ENCODE measurements at regions not wholly inside any gene's neighbourhood (a gene's known extent, or its start where the extent isn't known, plus 50 kb on each side); places are given as distances from the start of the nearest gene placed in this dataset.

DNA sequence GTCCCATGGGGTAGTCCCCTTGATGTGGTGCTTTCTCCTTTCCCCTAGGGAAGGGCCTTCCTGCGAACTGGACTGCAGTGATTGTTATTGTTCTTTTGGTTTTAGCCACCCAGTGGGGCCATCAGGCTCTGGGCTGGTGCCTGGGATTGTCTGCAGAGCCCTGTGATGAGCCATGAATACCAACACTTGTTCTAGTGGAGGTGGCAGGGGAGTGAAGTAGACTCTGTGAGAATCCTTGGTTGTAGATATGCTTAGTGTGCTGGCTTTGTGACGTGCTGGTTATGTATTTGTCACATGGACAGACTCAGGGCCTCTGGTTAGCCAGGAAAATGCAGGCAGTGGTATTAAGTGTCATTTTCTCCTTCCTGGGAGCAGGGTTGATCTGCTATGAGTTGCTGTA is 51.8 kb upstream of the NDUFB4 start:
- H3K4me1 ChIP-seq (ENCODE audit: insufficient read depth): no peaks in the 10 kb centered on the region
- no peak overlapping the region for H3K4me2 ChIP-seq
- H3K27me3 Mint-ChIP-seq (ENCODE audit: insufficient read depth, low read depth, poor library complexity): no peaks in the 10 kb centered on the region
- no peak overlapping the region for H3K4me3 ChIP-seq
- peaks cover 37% of the 10 kb centered on the region for H3K9me3 Mint-ChIP-seq
- H3K4me3 Mint-ChIP-seq: no peak overlapping the region
- peaks cover 16% of the 10 kb centered on the region; the same call in 1 of the 3 replicates for H3K36me3 Mint-ChIP-seq (ENCODE audit: low read depth)
- H3K4me1 Mint-ChIP-seq: no peaks in the 10 kb centered on the region
- H3K27ac Mint-ChIP-seq: no peak overlapping the region
- no peaks in the 10 kb centered on the region for H3F3A ChIP-seq (replicated peaks; ENCODE audit: low read depth)
- no peaks in the 10 kb centered on the region for H4K20me1 ChIP-seq (replicated peaks; ENCODE audit: insufficient read depth)
- no peak overlapping the region for H3K27ac ChIP-seq (ENCODE audit: low read depth)
- H3K36me3 ChIP-seq (ENCODE audit: insufficient read depth): no peaks in the 10 kb centered on the region; the same call in 1 of the 2 replicates
- H2AFZ ChIP-seq: no peak overlapping the region
- ATAC-seq (no peak), DNase-seq (ENCODE audit: low spot score) (no peak)
- H3K79me2 ChIP-seq (replicated peaks; ENCODE audit: insufficient read depth): no peaks in the 10 kb centered on the region
- TF ChIP-seq CTCF (conservative IDR thresholded peaks at IDR 0.05; ENCODE audit: low read depth in 2 of 2) (no peak), EZH2phosphoT487 (IDR thresholded peaks at IDR 0.05; ENCODE audit: unreplicated experiment) (no peak), REST (IDR thresholded peaks at IDR 0.05; ENCODE audit: unreplicated experiment) (no peak), ZNF331 (CRISPR knock-in tag; IDR thresholded peaks at IDR 0.05; ENCODE audit: low read depth) (no peak), JUNB (IDR thresholded peaks at IDR 0.05; ENCODE audit: unreplicated experiment) (no peak), POLR2AphosphoS5 (IDR thresholded peaks at IDR 0.05; ENCODE audit: low read depth) (no peak)
- H3K9me2 ChIP-seq (ENCODE audit: insufficient read depth): 0 out of 2 replicates have a peak, but pooled peaks cover 8% of the 10 kb centered on the region
- no peaks in the 10 kb centered on the region for H3K27me3 ChIP-seq (ENCODE audit: insufficient read depth)

- DNase-seq (ENCODE audit: low spot score): no peak
- Mint-ChIP-seq H3K27me3 (ENCODE audit: insufficient read depth, low read depth, poor library complexity) (no peaks in the 10 kb centered on the region), H3K4me1 (no peaks in the 10 kb centered on the region), H3K4me3 (no peak overlapping the region), H3K27ac (no peak overlapping the region), H3K36me3 (ENCODE audit: low read depth) (peaks cover 17% of the 10 kb centered on the region; the same call in 1 of the 3 replicates), H3K9me3 (peaks cover 26% of the 10 kb centered on the region)
- H4K20me1 ChIP-seq (replicated peaks; ENCODE audit: insufficient read depth): no peaks in the 10 kb centered on the region
- H3K4me3 ChIP-seq: no peak overlapping the region
- H3K27ac ChIP-seq (ENCODE audit: low read depth): no peak overlapping the region
- no peak overlapping the region; the same call in 1 of the 2 replicates for H2AFZ ChIP-seq
- no peak overlapping the region for H3K4me2 ChIP-seq
- no peak for ATAC-seq
- H3K27me3 ChIP-seq (ENCODE audit: insufficient read depth): no peaks in the 10 kb centered on the region
- no peaks in the 10 kb centered on the region for H3K4me1 ChIP-seq (ENCODE audit: insufficient read depth)
- H3F3A ChIP-seq (replicated peaks; ENCODE audit: low read depth): no peaks in the 10 kb centered on the region
- 0 out of 2 replicates have a peak, but pooled peaks cover 3% of the 10 kb centered on the region for H3K9me2 ChIP-seq (ENCODE audit: insufficient read depth)
- H3K79me2 ChIP-seq (replicated peaks; ENCODE audit: insufficient read depth): no peaks in the 10 kb centered on the region
- H3K36me3 ChIP-seq (ENCODE audit: insufficient read depth): no peaks in the 10 kb centered on the region
- TF ChIP-seq ZNF114 (CRISPR knock-in tag; IDR thresholded peaks at IDR 0.05) (no peak), EZH2phosphoT487 (IDR thresholded peaks at IDR 0.05; ENCODE audit: unreplicated experiment) (no peak), EZH2 (IDR thresholded peaks at IDR 0.05; ENCODE audit: low read depth, unreplicated experiment) (no peak)
- TF ChIP-seq, protein P1, sequence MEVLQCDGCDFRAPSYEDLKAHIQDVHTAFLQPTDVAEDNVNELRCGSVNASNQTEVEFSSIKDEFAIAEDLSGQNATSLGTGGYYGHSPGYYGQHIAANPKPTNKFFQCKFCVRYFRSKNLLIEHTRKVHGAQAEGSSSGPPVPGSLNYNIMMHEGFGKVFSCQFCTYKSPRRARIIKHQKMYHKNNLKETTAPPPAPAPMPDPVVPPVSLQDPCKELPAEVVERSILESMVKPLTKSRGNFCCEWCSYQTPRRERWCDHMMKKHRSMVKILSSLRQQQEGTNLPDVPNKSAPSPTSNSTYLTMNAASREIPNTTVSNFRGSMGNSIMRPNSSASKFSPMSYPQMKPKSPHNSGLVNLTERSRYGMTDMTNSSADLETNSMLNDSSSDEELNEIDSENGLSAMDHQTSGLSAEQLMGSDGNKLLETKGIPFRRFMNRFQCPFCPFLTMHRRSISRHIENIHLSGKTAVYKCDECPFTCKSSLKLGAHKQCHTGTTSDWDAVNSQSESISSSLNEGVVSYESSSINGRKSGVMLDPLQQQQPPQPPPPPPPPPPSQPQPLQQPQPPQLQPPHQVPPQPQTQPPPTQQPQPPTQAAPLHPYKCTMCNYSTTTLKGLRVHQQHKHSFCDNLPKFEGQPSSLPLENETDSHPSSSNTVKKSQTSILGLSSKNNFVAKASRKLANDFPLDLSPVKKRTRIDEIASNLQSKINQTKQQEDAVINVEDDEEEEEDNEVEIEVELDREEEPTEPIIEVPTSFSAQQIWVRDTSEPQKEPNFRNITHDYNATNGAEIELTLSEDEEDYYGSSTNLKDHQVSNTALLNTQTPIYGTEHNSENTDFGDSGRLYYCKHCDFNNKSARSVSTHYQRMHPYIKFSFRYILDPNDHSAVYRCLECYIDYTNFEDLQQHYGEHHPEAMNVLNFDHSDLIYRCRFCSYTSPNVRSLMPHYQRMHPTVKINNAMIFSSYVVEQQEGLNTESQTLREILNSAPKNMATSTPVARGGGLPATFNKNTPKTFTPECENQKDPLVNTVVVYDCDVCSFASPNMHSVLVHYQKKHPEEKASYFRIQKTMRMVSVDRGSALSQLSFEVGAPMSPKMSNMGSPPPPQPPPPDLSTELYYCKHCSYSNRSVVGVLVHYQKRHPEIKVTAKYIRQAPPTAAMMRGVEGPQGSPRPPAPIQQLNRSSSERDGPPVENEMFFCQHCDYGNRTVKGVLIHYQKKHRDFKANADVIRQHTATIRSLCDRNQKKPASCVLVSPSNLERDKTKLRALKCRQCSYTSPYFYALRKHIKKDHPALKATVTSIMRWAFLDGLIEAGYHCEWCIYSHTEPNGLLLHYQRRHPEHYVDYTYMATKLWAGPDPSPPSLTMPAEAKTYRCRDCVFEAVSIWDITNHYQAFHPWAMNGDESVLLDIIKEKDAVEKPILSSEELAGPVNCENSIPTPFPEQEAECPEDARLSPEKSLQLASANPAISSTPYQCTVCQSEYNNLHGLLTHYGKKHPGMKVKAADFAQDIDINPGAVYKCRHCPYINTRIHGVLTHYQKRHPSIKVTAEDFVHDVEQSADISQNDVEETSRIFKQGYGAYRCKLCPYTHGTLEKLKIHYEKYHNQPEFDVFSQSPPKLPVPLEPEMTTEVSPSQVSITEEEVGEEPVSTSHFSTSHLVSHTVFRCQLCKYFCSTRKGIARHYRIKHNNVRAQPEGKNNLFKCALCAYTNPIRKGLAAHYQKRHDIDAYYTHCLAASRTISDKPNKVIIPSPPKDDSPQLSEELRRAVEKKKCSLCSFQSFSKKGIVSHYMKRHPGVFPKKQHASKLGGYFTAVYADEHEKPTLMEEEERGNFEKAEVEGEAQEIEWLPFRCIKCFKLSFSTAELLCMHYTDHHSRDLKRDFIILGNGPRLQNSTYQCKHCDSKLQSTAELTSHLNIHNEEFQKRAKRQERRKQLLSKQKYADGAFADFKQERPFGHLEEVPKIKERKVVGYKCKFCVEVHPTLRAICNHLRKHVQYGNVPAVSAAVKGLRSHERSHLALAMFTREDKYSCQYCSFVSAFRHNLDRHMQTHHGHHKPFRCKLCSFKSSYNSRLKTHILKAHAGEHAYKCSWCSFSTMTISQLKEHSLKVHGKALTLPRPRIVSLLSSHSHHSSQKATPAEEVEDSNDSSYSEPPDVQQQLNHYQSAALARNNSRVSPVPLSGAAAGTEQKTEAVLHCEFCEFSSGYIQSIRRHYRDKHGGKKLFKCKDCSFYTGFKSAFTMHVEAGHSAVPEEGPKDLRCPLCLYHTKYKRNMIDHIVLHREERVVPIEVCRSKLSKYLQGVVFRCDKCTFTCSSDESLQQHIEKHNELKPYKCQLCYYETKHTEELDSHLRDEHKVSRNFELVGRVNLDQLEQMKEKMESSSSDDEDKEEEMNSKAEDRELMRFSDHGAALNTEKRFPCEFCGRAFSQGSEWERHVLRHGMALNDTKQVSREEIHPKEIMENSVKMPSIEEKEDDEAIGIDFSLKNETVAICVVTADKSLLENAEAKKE (CRISPR knock-in tag; IDR thresholded peaks at IDR 0.05): no peak
- TF ChIP-seq, protein P2, sequence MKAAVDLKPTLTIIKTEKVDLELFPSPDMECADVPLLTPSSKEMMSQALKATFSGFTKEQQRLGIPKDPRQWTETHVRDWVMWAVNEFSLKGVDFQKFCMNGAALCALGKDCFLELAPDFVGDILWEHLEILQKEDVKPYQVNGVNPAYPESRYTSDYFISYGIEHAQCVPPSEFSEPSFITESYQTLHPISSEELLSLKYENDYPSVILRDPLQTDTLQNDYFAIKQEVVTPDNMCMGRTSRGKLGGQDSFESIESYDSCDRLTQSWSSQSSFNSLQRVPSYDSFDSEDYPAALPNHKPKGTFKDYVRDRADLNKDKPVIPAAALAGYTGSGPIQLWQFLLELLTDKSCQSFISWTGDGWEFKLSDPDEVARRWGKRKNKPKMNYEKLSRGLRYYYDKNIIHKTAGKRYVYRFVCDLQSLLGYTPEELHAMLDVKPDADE (IDR thresholded peaks at IDR 0.05): no peak
Measured at GRCh38 chr3:120536642-120537041, 59.5 kb upstream of the NDUFB4 start.
